ENCODE measurements at regions not wholly inside any gene's neighbourhood (a gene's known extent, or its start where the extent isn't known, plus 50 kb on each side); places are given as distances from the start of the nearest gene placed in this dataset.

GRCh38 chr3:16040991-16041390 lies 133.5 kb upstream of the GALNT15 start:
- TF ChIP-seq, protein P1, sequence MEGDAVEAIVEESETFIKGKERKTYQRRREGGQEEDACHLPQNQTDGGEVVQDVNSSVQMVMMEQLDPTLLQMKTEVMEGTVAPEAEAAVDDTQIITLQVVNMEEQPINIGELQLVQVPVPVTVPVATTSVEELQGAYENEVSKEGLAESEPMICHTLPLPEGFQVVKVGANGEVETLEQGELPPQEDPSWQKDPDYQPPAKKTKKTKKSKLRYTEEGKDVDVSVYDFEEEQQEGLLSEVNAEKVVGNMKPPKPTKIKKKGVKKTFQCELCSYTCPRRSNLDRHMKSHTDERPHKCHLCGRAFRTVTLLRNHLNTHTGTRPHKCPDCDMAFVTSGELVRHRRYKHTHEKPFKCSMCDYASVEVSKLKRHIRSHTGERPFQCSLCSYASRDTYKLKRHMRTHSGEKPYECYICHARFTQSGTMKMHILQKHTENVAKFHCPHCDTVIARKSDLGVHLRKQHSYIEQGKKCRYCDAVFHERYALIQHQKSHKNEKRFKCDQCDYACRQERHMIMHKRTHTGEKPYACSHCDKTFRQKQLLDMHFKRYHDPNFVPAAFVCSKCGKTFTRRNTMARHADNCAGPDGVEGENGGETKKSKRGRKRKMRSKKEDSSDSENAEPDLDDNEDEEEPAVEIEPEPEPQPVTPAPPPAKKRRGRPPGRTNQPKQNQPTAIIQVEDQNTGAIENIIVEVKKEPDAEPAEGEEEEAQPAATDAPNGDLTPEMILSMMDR (IDR thresholded peaks at IDR 0.05): no peak
- TF ChIP-seq POLR2A (IDR thresholded peaks at IDR 0.05): no peak
- no peak for TF ChIP-seq POLR2AphosphoS5 (IDR thresholded peaks at IDR 0.05)
